GM12873 (cell line): ENCODE measurements at regions not wholly inside any gene's neighbourhood (a gene's known extent, or its start where the extent isn't known, plus 50 kb on each side); places are given as distances from the start of the nearest gene placed in this dataset.

ENCODE experiments used
- TF ChIP-seq, protein P1 (sequence below): IDR thresholded peaks from 2 replicates; pipeline ENCODE4 v1.5.1; 2012; ENCODE audit warnings: low read depth, mild to moderate bottlenecking, moderate library complexity, low read length, control low read depth; ENCODE audit not compliant: insufficient read depth; ENCODE audit errors: missing control alignments

DNA sequence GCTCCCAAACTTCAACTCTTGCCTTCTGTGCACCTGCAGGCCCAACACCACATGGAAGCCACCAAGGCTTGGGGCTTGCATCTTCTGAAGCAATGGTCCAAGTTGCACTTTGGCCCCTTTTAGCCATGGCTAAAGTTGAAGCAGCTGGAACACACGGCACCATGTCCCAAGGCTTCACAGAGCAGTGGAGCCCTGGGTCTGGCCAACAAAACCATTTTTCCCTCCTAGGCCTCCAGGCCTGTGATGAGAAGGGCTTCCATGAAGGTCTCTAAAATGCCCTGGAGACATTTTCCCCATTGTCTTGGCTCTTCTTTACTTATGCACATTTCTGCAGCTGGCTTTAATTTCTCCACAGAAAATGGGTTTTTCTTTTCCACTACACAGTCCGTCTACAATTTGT is 61.3 kb upstream of the CYSLTR1 start:
- TF ChIP-seq, protein P1, sequence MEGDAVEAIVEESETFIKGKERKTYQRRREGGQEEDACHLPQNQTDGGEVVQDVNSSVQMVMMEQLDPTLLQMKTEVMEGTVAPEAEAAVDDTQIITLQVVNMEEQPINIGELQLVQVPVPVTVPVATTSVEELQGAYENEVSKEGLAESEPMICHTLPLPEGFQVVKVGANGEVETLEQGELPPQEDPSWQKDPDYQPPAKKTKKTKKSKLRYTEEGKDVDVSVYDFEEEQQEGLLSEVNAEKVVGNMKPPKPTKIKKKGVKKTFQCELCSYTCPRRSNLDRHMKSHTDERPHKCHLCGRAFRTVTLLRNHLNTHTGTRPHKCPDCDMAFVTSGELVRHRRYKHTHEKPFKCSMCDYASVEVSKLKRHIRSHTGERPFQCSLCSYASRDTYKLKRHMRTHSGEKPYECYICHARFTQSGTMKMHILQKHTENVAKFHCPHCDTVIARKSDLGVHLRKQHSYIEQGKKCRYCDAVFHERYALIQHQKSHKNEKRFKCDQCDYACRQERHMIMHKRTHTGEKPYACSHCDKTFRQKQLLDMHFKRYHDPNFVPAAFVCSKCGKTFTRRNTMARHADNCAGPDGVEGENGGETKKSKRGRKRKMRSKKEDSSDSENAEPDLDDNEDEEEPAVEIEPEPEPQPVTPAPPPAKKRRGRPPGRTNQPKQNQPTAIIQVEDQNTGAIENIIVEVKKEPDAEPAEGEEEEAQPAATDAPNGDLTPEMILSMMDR, result no peak

DNA sequence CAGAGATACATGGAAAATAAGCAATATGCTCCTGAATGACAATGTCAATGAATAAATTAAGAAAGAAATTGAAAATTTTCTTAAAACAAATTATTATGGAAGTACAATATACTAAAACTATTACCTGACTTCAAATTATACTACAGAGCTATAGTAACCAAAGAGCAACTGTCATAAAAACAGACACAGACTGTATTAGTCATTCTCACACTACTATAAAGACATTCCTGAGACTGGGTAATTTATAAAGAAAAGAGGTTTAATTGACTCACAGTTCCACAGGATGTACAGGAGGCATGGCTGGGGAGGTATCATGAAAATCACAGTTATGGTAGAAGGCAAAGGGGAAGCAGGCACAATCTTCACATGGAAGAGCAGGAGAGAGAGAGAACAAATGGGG is 60.0 kb upstream of the CYSLTR1 start:
- TF ChIP-seq, protein P1, result no peak

DNA sequence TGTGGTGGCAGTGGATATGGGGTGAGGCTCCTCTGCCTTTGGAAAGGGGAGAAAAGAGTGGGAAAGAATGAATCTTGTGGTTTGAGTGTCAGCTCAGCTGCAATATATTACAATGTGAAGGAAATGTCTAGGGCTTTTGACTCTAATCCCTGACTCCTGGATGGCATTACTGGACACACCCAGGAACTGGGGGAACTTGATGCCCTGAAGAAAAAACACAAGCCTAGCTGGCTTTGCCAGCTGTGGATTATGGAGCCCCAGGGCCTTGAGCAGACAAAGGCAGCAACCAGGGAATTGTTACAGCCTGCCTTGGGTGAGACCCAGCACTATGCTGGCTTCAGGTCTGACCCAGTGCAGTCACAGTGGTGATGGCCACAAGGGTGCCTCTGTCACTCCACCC is 57.1 kb upstream of the CYSLTR1 start:
- TF ChIP-seq, protein P1, result no peak

DNA sequence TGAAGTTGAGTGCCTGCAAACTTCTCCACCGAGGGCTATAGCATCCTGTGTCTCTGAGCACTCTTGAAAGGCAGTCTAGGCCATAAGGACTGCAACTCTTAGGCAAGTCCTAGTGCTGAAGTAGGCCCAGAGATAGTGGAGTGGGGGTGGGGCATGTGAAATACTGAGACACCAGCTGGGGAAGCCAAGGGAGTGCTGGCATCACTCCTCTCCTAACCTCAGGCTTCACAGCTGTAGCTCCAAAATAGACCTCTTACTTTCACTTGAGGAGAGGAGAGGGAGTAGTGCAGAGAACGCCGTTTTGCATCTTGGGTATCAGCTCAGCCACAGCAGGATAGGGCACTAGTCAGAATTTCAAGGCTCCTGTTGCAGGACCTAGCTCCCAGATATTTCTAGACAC is 56.2 kb upstream of the CYSLTR1 start:
- TF ChIP-seq, protein P1, result no peak

GRCh38 chrX:78378476-78379115 is 51.2 kb upstream of the CYSLTR1 start:
- TF ChIP-seq, protein P1, result no peak
